Parathyroid adenoma (tissue), 2 donors: ENCODE measurements at regions not wholly inside any gene's neighbourhood (a gene's known extent, or its start where the extent isn't known, plus 50 kb on each side); places are given as distances from the start of the nearest gene placed in this dataset.

Experiments used
- H2AFZ ChIP-seq: fragments of 300-600 bp; sonication (generic); one replicate; pipeline ENCODE4 v1.7.0; 2017; ENCODE audit warnings: antibody characterized with exemption, mild to moderate bottlenecking
- H3K27ac ChIP-seq: fragments of 300-600 bp; sonication (generic); one replicate; pipeline ENCODE4 v1.7.0; 2017
- H3K27me3 ChIP-seq: fragments of 300-600 bp; sonication (generic); one replicate; pipeline ENCODE4 v1.7.0; 2017; ENCODE audit warnings: low read length; ENCODE audit not compliant: control insufficient read depth, insufficient read depth
- H3K36me3 ChIP-seq: fragments of 300-600 bp; sonication (generic); one replicate; pipeline ENCODE4 v1.7.0; 2017; ENCODE audit warnings: low read length; ENCODE audit not compliant: control insufficient read depth, insufficient read depth
- H3K4me1 ChIP-seq: fragments of 300-600 bp; sonication (generic); one replicate; pipeline ENCODE4 v1.7.0; 2017; ENCODE audit warnings: control low read depth
- H3K4me2 ChIP-seq: fragments of 300-600 bp; sonication (generic); one replicate; pipeline ENCODE4 v1.7.0; 2017; ENCODE audit warnings: low read length
- H3K4me3 ChIP-seq: fragments of 300-600 bp; sonication (generic); one replicate; pipeline ENCODE4 v1.7.0; 2017; ENCODE audit warnings: low read depth, low read length
- H3K79me2 ChIP-seq: fragments of 300-600 bp; sonication (generic); one replicate; pipeline ENCODE4 v1.7.0; 2017; ENCODE audit warnings: control low read depth
- H3K9ac ChIP-seq: fragments of 300-600 bp; sonication (generic); one replicate; pipeline ENCODE4 v1.7.0; 2017; ENCODE audit warnings: mild to moderate bottlenecking
- H3K9me3 ChIP-seq: fragments of 300-600 bp; sonication (generic); one replicate; pipeline ENCODE4 v1.7.0; 2017; ENCODE audit warnings: low read length; ENCODE audit not compliant: control insufficient read depth
- TF ChIP-seq, protein P1 (sequence below): fragments of 300-600 bp; sonication (generic); IDR thresholded peaks from one replicate; pipeline ENCODE4 v1.7.0; 2017; ENCODE audit warnings: antibody characterized with exemption, mild to moderate bottlenecking
- donor health status: primary hyperparathyroidism.

GRCh38 chr15:39323157-39323556, 257.7 kb upstream of the THBS1 start:
- Histone ChIP-seq H3K4me2 (no peak overlapping the region), H2AFZ (no peak overlapping the region), H3K9me3 (no peaks in the 10 kb centered on the region), H3K27me3 (no peaks in the 10 kb centered on the region), H3K79me2 (no peaks in the 10 kb centered on the region), H3K36me3 (no peaks in the 10 kb centered on the region), H3K4me3 (no peak overlapping the region), H3K4me1 (no peaks in the 10 kb centered on the region), H3K9ac (no peak overlapping the region), H3K27ac (no peak overlapping the region)
- TF ChIP-seq, protein P1, sequence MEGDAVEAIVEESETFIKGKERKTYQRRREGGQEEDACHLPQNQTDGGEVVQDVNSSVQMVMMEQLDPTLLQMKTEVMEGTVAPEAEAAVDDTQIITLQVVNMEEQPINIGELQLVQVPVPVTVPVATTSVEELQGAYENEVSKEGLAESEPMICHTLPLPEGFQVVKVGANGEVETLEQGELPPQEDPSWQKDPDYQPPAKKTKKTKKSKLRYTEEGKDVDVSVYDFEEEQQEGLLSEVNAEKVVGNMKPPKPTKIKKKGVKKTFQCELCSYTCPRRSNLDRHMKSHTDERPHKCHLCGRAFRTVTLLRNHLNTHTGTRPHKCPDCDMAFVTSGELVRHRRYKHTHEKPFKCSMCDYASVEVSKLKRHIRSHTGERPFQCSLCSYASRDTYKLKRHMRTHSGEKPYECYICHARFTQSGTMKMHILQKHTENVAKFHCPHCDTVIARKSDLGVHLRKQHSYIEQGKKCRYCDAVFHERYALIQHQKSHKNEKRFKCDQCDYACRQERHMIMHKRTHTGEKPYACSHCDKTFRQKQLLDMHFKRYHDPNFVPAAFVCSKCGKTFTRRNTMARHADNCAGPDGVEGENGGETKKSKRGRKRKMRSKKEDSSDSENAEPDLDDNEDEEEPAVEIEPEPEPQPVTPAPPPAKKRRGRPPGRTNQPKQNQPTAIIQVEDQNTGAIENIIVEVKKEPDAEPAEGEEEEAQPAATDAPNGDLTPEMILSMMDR, result no peak

- no peak overlapping the region for H3K27ac ChIP-seq
- no peaks in the 10 kb centered on the region for H3K27me3 ChIP-seq
- no peaks in the 10 kb centered on the region for H3K79me2 ChIP-seq
- H3K9me3 ChIP-seq, result no peaks in the 10 kb centered on the region
- TF ChIP-seq, protein P1, result no peak
- no peak overlapping the region for H3K4me3 ChIP-seq
- no peaks in the 10 kb centered on the region for H3K36me3 ChIP-seq
- no peak overlapping the region for H3K4me2 ChIP-seq
- no peak overlapping the region for H2AFZ ChIP-seq
- H3K4me1 ChIP-seq, result no peaks in the 10 kb centered on the region
- no peak overlapping the region for H3K9ac ChIP-seq
Observed at GRCh38 chr15:39323706-39324105, 257.2 kb upstream of the THBS1 start.

- Histone ChIP-seq H3K36me3 (no peaks in the 10 kb centered on the region), H3K9me3 (no peaks in the 10 kb centered on the region), H3K4me1 (no peaks in the 10 kb centered on the region), H3K9ac (no peak overlapping the region), H3K27me3 (no peaks in the 10 kb centered on the region), H2AFZ (no peak overlapping the region), H3K4me2 (no peak overlapping the region), H3K4me3 (no peak overlapping the region), H3K79me2 (no peaks in the 10 kb centered on the region), H3K27ac (no peak overlapping the region)
- TF ChIP-seq, protein P1, result no peak
Observed at GRCh38 chr15:39326306-39326975, 254.4 kb upstream of the THBS1 start.

- Histone ChIP-seq H3K36me3 (no peaks in the 10 kb centered on the region), H3K27ac (no peak overlapping the region), H3K27me3 (no peaks in the 10 kb centered on the region), H2AFZ (no peak overlapping the region), H3K9me3 (no peaks in the 10 kb centered on the region), H3K4me2 (no peak overlapping the region), H3K79me2 (no peaks in the 10 kb centered on the region), H3K4me1 (no peaks in the 10 kb centered on the region), H3K4me3 (no peak overlapping the region), H3K9ac (no peak overlapping the region)
- TF ChIP-seq, protein P1, result no peak
Observed at GRCh38 chr15:39327005-39327730, 253.7 kb upstream of the THBS1 start.
